GM21367 (cell line): ENCODE measurements at regions not wholly inside any gene's neighbourhood (a gene's known extent, or its start where the extent isn't known, plus 50 kb on each side); places are given as distances from the start of the nearest gene placed in this dataset.
"Not testable (repeated sequence)": the region's sequence is repeated elsewhere in the genome, so short reads cannot be mapped to it uniquely, and the experiment has no call there.

Source experiments
- ATAC-seq: cut with Tn5 transposase; IDR thresholded peaks from one replicate; pipeline ENCODE4 v1.9.1; 2021; ENCODE audit not compliant: unreplicated experiment

DNA sequence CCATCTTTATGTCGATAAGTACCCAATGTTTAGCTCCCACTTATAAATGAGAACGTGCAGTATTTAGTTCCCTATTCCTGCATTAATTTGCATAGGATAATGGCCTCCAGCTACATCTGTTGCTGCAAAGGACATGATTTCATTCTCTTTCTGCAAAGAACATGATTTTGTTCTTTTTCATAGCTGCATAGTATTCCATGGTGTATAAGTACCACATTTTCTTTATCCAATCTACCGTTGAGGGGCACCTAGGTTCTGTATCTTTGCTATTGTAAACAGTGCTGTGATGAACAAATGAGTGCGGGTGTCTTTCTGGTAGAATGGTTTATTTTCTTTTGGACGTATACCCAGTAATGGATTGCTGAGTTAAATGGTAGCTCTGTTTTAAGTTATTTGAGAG lies 63.0 kb downstream of the HLX start:
- no peak for ATAC-seq

DNA sequence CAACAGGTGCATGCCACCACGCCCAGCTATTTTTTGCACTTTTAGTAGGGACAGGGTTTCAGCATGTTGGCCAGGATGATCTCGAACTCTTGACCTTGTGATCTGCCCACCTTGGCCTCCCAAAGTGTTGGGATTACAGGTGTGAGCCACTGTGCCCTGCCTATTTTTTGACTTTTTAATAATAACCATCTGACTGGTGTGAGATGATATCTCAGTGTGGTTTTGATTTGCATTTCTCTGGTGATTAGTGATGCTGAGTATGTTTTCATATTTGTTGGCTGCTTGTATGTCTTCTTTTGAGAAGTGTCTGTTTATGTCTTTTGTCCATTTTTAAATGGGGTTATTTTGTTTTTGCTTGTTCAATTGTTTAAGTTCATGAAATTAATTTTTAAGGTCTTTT lies 63.7 kb downstream of the HLX start:
- not testable (repeated sequence) for ATAC-seq

- no peak for ATAC-seq
Observed at GRCh38 chr1:220943319-220943996, 64.2 kb downstream of the HLX start.

GRCh38 chr1:220950576-220950975 lies 71.3 kb downstream of the HLX start:
- no peak for ATAC-seq

DNA sequence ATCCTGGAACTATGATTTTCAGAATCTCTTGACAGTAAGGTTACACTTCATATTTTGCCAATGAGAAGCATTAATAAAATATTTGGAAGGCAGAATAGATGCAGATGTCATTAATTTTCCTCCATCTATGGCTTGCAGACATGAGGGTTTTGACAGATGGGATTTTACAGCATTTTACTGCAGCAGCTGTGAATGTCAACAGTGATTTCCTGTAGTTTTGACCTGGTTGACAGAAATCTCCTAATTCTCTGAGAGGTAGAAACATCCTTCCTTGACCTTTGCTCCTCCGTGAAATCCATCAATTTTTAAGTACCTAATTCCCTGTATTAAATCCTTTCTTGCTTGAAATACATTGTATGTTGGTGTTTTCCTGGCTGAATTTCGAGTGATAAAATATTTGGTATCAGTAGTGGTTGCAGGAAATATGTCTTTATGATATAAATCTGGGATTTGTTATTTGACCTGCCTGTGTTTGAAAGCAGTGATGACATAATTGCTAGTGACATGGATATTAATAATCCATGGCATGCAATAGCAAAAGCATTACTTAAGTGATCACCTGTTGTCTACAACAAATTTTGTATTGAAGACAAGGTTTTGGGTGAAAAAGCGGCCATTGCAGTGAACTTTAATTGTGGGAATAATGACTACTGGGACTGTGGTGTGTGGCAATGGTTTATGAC lies 73.9 kb downstream of the HLX start:
- no peak for ATAC-seq

- ATAC-seq = no peak
Observed at GRCh38 chr1:220954321-220955075, 75.3 kb downstream of the HLX start.

DNA sequence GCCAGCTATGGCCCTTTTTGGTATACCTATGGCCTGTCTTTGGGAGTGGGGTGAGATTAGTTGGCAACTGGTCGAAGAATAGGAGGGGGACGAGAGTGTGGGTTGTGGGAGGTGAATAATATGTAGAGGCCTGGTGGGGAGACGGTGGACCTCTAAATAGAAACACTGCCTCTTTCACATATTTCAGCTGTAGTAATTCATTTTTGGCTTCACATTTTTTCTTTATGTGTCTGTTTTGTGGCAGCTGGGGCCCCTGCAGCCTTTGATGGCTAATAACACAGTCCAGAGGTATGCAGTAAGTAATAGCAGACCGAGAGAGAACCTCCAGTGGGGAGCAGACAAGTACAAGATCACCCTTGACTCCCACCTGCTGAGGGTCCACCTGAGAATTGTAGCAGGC lies 75.9 kb downstream of the HLX start:
- no peak for ATAC-seq

DNA sequence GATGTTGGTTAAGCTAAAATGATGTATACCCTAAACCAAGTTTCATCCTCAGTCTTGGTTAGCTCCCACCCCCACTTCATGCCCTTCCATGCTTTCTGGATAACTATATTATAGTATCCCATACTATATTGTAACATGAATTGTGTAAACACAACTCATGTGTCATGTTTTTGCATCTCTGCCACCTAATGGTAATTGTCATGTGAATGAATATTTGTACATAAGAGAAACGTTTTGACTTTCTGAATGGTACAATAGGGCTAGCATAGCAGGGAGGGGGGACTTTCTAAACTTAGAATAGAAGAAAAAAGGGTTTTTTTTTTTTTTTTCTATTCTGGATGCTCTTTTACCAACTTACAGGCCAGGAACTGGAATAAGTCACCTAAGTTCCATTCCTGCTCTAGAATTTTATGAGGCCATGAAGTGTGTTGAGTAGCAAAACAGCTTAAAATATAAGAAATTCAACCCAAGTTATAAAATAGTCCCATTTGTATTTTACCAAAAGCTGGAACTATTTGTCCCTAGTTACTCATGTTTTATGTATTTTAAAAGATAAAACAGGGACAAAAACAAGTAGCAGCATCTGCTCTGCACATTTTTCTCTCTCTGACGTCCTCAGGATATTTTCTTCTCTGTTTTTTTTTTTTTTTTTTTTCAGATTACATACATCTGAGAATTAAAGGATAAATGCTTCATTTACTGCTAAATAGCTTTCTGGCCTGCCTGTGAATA lies 77.4 kb downstream of the HLX start:
- ATAC-seq = no peak

DNA sequence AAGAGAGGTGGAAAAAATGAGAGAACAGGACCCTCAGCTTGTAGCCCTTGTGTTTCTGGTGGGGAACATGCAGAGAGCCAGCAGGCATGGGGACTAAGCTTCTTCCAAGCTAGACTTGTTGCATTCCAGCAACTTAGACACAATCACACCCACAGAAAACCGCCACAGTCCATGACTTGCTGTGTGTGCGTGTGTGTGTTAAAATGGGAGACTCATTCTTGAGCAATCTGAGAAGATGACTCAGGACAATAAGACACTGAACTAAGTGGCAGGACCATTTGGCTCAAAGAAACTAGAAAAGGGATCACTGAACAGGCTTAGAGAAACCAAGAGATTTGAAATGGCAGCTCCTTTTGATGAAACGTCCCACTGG lies 78.0 kb downstream of the HLX start:
- ATAC-seq = no peak

DNA sequence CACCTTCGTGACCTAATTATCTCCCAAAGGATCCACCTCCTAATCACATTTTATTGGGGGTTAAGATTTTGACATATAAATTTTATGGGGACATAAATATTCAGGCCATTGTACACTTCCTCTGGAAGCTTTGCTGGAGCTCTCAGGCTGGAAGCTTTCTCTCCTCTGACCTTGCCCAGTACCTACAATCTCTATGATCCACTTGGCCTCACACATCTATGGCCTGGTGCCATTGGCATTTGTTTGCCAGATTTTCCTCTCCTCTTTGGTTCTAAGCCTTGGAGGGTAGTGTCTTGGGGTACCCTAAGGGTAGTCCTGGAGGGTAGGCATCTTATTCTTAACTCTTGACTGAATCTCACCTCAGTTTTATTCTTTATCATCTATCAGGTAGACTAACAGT lies 79.0 kb downstream of the HLX start:
- ATAC-seq = no peak

DNA sequence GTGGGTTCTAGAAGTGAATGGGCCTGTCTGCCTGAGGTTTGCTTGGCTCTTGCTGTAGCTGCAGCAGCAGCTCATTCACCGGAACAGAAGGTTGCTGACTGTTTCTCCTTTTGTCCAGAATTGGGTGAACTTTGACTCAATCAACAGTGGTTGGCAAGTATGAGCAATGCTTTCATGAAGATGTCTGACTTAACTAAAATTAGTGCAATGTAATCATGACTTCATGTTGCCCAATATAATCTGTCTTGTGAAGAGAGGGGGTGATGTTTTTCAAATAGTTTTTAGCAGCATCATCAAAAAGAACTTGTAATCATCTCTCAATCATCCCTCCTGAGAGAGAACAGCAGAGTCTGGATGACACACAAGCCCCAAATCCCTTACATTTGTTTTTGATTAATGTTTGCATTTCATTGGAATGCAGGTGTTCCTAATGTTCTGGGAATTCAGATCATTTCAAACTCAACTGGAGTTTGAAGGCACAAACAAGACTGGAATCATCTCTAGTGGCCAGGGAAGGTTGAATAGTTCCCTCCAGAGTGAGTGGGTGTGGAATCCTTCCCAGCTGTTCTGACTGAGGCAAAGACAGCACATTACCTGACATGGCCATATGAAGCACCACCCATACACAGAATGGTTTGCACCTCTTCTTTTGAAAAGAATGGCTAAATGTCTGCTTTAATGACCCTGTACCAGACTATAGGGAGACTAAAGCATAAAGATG lies 82.9 kb downstream of the HLX start:
- no peak for ATAC-seq

GRCh38 chr1:220966041-220966440 lies 86.8 kb downstream of the HLX start:
- ATAC-seq = no peak

DNA sequence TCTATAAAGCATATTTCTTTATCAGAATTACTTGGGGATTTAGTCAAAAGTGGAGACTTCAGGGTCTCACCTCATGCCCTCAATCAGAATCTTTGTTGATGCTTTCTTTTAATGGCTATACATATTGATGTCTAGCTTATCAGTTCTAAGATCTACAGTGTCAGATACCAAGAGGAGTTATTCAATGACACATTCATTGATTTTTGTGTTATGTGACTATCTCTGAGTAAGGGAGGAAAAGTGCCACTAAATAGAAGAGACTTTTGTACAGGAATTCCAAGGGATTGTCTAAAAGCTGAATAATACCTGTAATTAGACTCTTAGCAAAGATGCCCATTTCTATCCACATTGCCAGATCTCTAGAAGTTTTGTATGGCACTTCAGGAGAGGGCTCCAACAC lies 87.2 kb downstream of the HLX start:
- no peak for ATAC-seq

DNA sequence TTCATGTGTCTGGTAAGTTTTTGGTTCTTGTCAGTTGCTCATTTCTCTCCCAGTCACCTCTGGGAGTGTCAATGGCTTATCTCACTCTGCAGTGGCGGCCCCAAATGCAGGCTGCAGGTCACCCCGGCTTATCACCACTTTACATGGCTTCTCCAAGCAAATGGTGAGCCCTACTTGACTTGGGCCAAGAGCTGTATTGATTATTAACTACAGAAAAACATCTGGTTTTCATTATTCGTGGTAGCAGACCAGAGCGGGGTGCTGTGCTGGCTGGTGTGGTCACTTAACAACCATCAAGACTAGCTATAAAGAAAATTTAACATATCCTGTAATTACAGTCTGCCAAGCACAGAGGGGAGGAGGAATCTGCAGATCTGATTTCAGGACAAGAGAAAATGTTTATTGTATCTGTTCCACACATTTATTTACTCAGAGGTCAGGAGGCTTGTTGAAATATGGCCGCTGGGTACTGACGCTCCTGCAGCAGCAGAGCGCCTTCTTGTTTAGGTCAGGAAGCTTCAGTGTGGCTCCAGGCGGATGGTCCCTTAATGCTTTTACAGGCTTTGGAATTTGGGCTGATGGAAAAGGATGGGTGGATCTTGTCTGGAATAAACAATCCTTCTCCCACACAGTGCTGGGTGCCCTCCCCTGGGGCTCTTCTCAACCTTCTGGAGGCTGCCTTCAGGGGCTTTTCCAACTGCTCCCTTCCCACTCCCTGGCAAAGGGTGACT lies 87.8 kb downstream of the HLX start:
- no peak for ATAC-seq

DNA sequence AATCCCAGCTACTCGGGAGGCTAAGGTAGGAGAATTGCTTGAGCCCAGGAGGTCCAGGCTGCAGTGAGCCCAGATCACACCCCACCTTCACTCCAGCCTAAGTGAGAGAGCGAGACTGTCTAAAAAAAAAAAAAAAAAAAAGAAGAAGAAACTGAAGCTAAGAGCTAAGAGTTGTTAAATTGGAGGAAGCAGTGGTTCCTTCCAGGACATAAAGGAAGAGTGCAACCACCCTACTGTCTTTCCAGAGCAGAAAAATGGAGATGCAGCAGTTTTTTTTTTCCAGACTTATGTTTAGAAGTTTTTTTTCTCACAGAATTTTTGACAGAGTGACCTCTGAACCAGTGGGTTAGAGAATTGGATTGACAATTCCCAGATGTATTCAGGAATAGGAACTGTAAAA lies 88.7 kb downstream of the HLX start:
- no peak for ATAC-seq

GRCh38 chr1:220969281-220969680 lies 90.0 kb downstream of the HLX start:
- not testable (repeated sequence) for ATAC-seq

DNA sequence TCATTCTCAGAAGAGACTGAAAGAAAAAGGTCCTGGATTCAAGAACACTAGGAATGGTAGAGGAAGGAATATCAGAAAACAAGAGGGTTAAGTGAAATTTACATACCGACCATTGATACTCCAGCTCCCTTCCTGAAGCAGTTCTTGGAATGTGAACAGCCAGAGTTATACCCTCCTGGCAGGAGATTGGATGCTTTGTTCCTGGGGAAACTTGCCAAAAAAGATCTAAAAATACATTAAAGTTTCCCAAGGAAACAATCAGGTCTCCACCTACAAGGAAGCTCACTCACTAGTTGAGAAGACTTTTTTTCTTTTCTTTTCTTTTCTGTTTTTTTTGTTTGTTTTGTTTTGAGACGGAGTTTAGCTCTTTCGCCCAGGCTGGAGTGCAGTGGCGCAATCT lies 91.1 kb downstream of the HLX start:
- no peak for ATAC-seq

DNA sequence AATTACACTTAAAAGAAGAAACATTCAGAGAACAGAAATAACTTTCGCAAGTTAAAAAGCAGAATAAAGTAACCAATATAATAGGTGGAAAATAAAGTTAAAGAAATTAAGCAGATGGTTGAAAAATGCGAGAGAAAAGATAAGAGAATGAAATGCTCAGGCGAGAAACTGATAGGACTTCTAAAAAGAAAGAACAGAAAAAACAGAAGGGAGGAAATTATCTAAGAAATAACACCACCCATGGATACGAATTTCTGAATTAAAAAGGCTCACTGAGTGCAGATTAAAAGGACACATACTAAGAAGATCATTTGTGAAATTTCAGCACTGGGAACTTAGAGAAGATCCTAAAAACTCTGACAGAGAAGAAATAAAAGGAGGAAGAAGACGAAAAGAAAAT lies 92.0 kb downstream of the HLX start:
- ATAC-seq = no peak

- ATAC-seq = no peak
Observed at GRCh38 chr1:220974431-220974830, 95.2 kb downstream of the HLX start.

DNA sequence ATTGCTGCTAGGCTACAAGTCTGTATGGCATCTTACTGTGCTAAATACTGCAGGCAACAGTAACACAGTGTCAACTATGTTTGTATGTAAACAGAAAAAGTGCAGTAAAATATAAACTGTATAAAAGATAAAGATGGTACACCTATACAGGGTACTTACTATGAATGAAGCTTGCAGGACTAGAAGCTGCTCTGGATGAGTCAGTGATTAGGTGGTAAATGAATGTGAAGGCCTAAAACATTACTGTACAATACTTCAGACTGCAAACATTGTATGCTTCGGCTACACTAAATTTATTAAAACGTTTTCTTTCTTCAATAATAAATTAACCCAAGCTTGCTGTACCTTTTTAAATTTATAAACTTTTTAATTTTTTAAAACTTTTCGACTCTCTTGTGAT lies 97.1 kb downstream of the HLX start:
- ATAC-seq = no peak
